Endothelial cell of umbilical vein (primary cell): ENCODE measurements at regions not wholly inside any gene's neighbourhood (a gene's known extent, or its start where the extent isn't known, plus 50 kb on each side); places are given as distances from the start of the nearest gene placed in this dataset.

Experiments
- BruUV-seq: library from RNA; stranded (reverse); fragments of 400-500 nt; replicated peaks from 2 replicates; lab custom pipeline; 2021; lab: Mats Ljungman, UMichigan
- CTCF ChIA-PET: fragments of 300-600, 350-600 bp; sonication (Branson Sonifier 250); formaldehyde crosslinking; loops from one replicate; lab custom pipeline; 2021; ENCODE audit warnings: antibody characterized with exemption, inconsistent platforms; lab: Charles Lee
- POLR2A ChIA-PET: fragments of 300-600, 350-600 bp; sonication (Branson Sonifier 250); formaldehyde crosslinking; loops from one replicate; lab custom pipeline; 2021; ENCODE audit warnings: antibody characterized with exemption, inconsistent platforms; lab: Charles Lee
- DNase-seq: peaks from one replicate; pipeline ENCODE4 v3.0.0-alpha.2; 2011; ENCODE audit warnings: low read depth, low spot score
- FAIRE-seq: peaks from 2 replicates; lab custom pipeline; 2011; peaks lifted over from hg19 to GRCh38; lab: Jason Lieb, UNC
- H2AFZ ChIP-seq: 2 replicates; pipeline ENCODE4 v1.6.0; 2012; ENCODE audit warnings: low read depth, low read length, control low read depth, inconsistent platforms
- H3K27ac ChIP-seq: 2 replicates; pipeline ENCODE4 v1.5.1; 2011; ENCODE audit warnings: low read depth, mild to moderate bottlenecking, control low read depth, low read length, moderate library complexity; ENCODE audit not compliant: insufficient read depth
- H3K27me3 ChIP-seq, 2 experiments: 2 replicates each; pipeline versions ENCODE4 v1.6.0 to v1.6.1; 2011; ENCODE audit warnings: low read length in 2 of 2, mixed read lengths in 1 of 2; ENCODE audit not compliant: control insufficient read depth in 2 of 2, insufficient read depth in 2 of 2
- H3K36me3 ChIP-seq, 2 experiments: 2 replicates in 1 of 2; 3 replicates in 1 of 2; pipeline ENCODE4 v1.5.1; 2011; ENCODE audit warnings: low read length in 2 of 2, mild to moderate bottlenecking in 1 of 2, moderate library complexity in 1 of 2; ENCODE audit not compliant: control insufficient read depth in 2 of 2, insufficient read depth in 2 of 2; ENCODE audit errors: extremely low read depth in 1 of 2
- H3K4me1 ChIP-seq: 3 replicates; pipeline ENCODE4 v1.5.1; 2011; ENCODE audit warnings: mild to moderate bottlenecking, low read length; ENCODE audit not compliant: control insufficient read depth, insufficient read depth; ENCODE audit errors: extremely low read depth
- H3K4me2 ChIP-seq: 2 replicates; pipeline ENCODE4 v1.6.1; 2011; ENCODE audit warnings: low read length, control low read depth, mixed read lengths; ENCODE audit not compliant: insufficient read depth
- H3K4me3 ChIP-seq, 3 experiments: fragments of 200-600 bp in 1 of 3; sonication (generic), shearing (Covaris generic) in 1 of 3; replicated peaks in 1 of 3; 2 replicates each; pipeline ENCODE4 v1.5.1; 2011 to 2016; ENCODE audit warnings: control low read depth in 3 of 3, low read length in 3 of 3, mild to moderate bottlenecking in 2 of 3, inconsistent platforms in 1 of 3, low read depth in 1 of 3, moderate library complexity in 1 of 3; ENCODE audit not compliant: insufficient read depth in 1 of 3
- H3K79me2 ChIP-seq: 2 replicates; pipeline ENCODE4 v1.6.0; 2012; ENCODE audit warnings: low read length, inconsistent platforms; ENCODE audit not compliant: control insufficient read depth, insufficient read depth
- H3K9ac ChIP-seq: replicated peaks from 2 replicates; pipeline ENCODE3; 2011; ENCODE audit warnings: low read length, control low read depth; ENCODE audit not compliant: insufficient read depth; ENCODE audit errors: extremely low read depth
- H3K9me1 ChIP-seq: replicated peaks from 3 replicates; pipeline ENCODE4 v1.6.0; 2011; ENCODE audit warnings: mild to moderate bottlenecking, low read length; ENCODE audit not compliant: control insufficient read depth, insufficient read depth; ENCODE audit errors: extremely low read depth
- H3K9me3 ChIP-seq: replicated peaks from 2 replicates; pipeline ENCODE4 v1.5.1; 2012; ENCODE audit warnings: low read length, inconsistent platforms; ENCODE audit not compliant: control insufficient read depth, insufficient read depth
- H4K20me1 ChIP-seq: replicated peaks from 2 replicates; pipeline ENCODE3; 2011; ENCODE audit warnings: mild to moderate bottlenecking, low read length; ENCODE audit not compliant: control insufficient read depth, insufficient read depth; ENCODE audit errors: extremely low read depth
- EZH2 ChIP-seq: IDR thresholded peaks from 2 replicates; pipeline ENCODE4 v1.6.1; 2012; ENCODE audit warnings: borderline replicate concordance, low read depth, mild to moderate bottlenecking, moderate library complexity, low read length, inconsistent platforms; ENCODE audit not compliant: severe bottlenecking
- FOS ChIP-seq: IDR thresholded peaks from 2 replicates; pipeline ENCODE4 v1.6.1; 2011; ENCODE audit warnings: mild to moderate bottlenecking, low read length, moderate library complexity, borderline replicate concordance; ENCODE audit not compliant: insufficient read depth
- GATA2 ChIP-seq: IDR thresholded peaks from 2 replicates; pipeline ENCODE4 v1.7.0; 2011; ENCODE audit warnings: low read depth, mild to moderate bottlenecking, moderate library complexity, mixed read lengths, low read length; ENCODE audit not compliant: insufficient read length, insufficient read depth
- JUN ChIP-seq: IDR thresholded peaks from 2 replicates; pipeline ENCODE4 v1.6.1; 2011; ENCODE audit warnings: borderline replicate concordance, low read depth; ENCODE audit not compliant: insufficient read length, insufficient read depth
- MYC ChIP-seq: IDR thresholded peaks from one replicate; pipeline ENCODE4 v1.6.1; 2011; ENCODE audit warnings: mild to moderate bottlenecking, low read depth, low read length
- POLR2A ChIP-seq: IDR thresholded peaks from 2 replicates; pipeline ENCODE4 v1.6.1; 2012; ENCODE audit warnings: low read depth, mild to moderate bottlenecking, control low read depth, low read length
- POLR2AphosphoS5 ChIP-seq: IDR thresholded peaks from 2 replicates; pipeline ENCODE4 v1.6.1; 2012; ENCODE audit warnings: low read depth, mild to moderate bottlenecking, control low read depth, low read length, moderate library complexity; ENCODE audit not compliant: insufficient read depth
- dilution Hi-C: fragments of 300-500 bp; cut with MboI; formaldehyde crosslinking; loops from one replicate; pipeline ENCODE4 v1.15.0; 2019; ENCODE audit warnings: low sequenced_read_pairs; ENCODE audit not compliant: extremely low pct_ligation_motif_present
- intact Hi-C: fragments of 100-400 bp; cut with micrococcal nuclease; formaldehyde crosslinking; loops from one replicate; pipeline ENCODE4 v1.10.0; 2022
- TF ChIP-seq, protein P1 (sequence below): IDR thresholded peaks from 2 replicates; pipeline ENCODE4 v1.6.1; 2011; ENCODE audit not compliant: insufficient read depth, insufficient read length
- TF ChIP-seq, protein P2 (sequence below), 2 donors: IDR thresholded peaks; 1 replicate in 1 of 2; 2 replicates in 1 of 2; pipeline ENCODE4 v1.5.1; 2011; ENCODE audit warnings: low read length in 2 of 2, mild to moderate bottlenecking in 2 of 2, moderate library complexity in 2 of 2, control low read depth in 1 of 2, inconsistent platforms in 1 of 2, low read depth in 1 of 2; ENCODE audit not compliant: insufficient read depth in 1 of 2; ENCODE audit errors: extremely low read depth in 1 of 2

DNA sequence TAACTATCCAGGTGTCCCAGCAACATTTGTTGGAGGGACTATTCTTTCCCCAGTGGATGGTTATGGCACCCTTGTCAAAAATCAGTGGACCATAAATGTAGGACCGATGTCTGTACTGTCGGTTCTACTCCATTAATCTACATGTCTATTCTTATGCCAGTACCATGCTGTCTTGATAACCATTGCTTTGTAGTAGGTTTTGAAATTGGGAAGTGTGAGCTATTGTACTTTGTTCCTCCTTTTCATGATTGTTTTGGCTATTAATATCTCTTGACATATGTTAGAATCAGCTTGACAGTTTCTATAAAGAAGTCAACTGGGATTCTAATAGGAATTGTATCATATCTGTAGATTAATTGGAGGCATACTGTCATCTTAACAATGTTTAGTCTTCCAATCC is 112.7 kb downstream of the HNRNPD start:
- H3K36me3 ChIP-seq: no peaks in the 10 kb centered on the region
- ChIA-PET CTCF (no interaction called here), POLR2A (no interaction called here)
- H3K4me2 ChIP-seq: no peak overlapping the region
- no peaks in the 10 kb centered on the region for H3K9me1 ChIP-seq
- TF ChIP-seq JUN: no peak
- TF ChIP-seq, protein P1, sequence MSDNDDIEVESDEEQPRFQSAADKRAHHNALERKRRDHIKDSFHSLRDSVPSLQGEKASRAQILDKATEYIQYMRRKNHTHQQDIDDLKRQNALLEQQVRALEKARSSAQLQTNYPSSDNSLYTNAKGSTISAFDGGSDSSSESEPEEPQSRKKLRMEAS: no peak
- no peak for TF ChIP-seq EZH2
- TF ChIP-seq, protein P2, sequence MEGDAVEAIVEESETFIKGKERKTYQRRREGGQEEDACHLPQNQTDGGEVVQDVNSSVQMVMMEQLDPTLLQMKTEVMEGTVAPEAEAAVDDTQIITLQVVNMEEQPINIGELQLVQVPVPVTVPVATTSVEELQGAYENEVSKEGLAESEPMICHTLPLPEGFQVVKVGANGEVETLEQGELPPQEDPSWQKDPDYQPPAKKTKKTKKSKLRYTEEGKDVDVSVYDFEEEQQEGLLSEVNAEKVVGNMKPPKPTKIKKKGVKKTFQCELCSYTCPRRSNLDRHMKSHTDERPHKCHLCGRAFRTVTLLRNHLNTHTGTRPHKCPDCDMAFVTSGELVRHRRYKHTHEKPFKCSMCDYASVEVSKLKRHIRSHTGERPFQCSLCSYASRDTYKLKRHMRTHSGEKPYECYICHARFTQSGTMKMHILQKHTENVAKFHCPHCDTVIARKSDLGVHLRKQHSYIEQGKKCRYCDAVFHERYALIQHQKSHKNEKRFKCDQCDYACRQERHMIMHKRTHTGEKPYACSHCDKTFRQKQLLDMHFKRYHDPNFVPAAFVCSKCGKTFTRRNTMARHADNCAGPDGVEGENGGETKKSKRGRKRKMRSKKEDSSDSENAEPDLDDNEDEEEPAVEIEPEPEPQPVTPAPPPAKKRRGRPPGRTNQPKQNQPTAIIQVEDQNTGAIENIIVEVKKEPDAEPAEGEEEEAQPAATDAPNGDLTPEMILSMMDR (IDR thresholded peaks at IDR 0.05; ENCODE audit: extremely low read depth in 1 of 2, insufficient read depth in 1 of 2, low read depth in 1 of 2, low read length in 2 of 2): no peak
- no peak for TF ChIP-seq POLR2AphosphoS5
- TF ChIP-seq GATA2: no peak
- no peak for TF ChIP-seq FOS
- no peak for TF ChIP-seq POLR2A
- no peak for TF ChIP-seq MYC
- no peak overlapping the region for H3K9ac ChIP-seq
- intact Hi-C loops (no loop called here), dilution Hi-C loops (no loop called here)
- H3K79me2 ChIP-seq: no peaks in the 10 kb centered on the region
- FAIRE-seq (no peak), DNase-seq (no peak)
- H3K4me1 ChIP-seq: no peaks in the 10 kb centered on the region
- no peak overlapping the region for H3K4me3 ChIP-seq
- no peaks in the 10 kb centered on the region for H3K9me3 ChIP-seq
- H4K20me1 ChIP-seq: no peaks in the 10 kb centered on the region
- no peak overlapping the region for H3K27ac ChIP-seq
- H3K27me3 ChIP-seq: peaks cover 0 to 3% of the 10 kb centered on the region in 2 experiments
- BruUV-seq: no TSS peak
- H2AFZ ChIP-seq: no peak overlapping the region
